GM23338 (cell line): ENCODE measurements at regions not wholly inside any gene's neighbourhood (a gene's known extent, or its start where the extent isn't known, plus 50 kb on each side); places are given as distances from the start of the nearest gene placed in this dataset.

ENCODE experiments used
- ATAC-seq: fragments of 200-7000 bp; cut with Tn5 transposase; 3 replicates; pipeline ENCODE4 v1.9.1; 2020
- DNase-seq: peaks from one replicate; pipeline ENCODE4 v3.0.0-alpha.2; 2015; ENCODE audit warnings: low spot score
- H2AFZ ChIP-seq: fragments of 200-600 bp; sonication (generic); 2 replicates; pipeline ENCODE4 v1.8.0; 2016; ENCODE audit warnings: antibody characterized with exemption, mild to moderate bottlenecking, moderate library complexity
- H3F3A ChIP-seq: fragments of 200-600 bp; sonication (generic); replicated peaks from 2 replicates; pipeline ENCODE4 v1.8.0; 2017; ENCODE audit warnings: antibody characterized with exemption, mixed run types, low read depth
- H3K27ac ChIP-seq: fragments of 200-600 bp; sonication (generic); 2 replicates; pipeline ENCODE4 v1.6.1; 2016; ENCODE audit warnings: low read depth
- H3K27me3 ChIP-seq: fragments of 200-600 bp; sonication (generic); 2 replicates; pipeline ENCODE4 v1.8.0; 2016; ENCODE audit warnings: mild to moderate bottlenecking, mixed run types, moderate library complexity; ENCODE audit not compliant: insufficient read depth
- H3K36me3 ChIP-seq: fragments of 200-600 bp; sonication (generic); 2 replicates; pipeline ENCODE4 v1.8.0; 2016; ENCODE audit warnings: mild to moderate bottlenecking; ENCODE audit not compliant: insufficient read depth
- H3K4me1 ChIP-seq: fragments of 200-600 bp; sonication (generic); 2 replicates; pipeline ENCODE4 v1.8.0; 2016; ENCODE audit warnings: mild to moderate bottlenecking, moderate library complexity; ENCODE audit not compliant: insufficient read depth
- H3K4me2 ChIP-seq: fragments of 200-600 bp; sonication (generic); 2 replicates; pipeline ENCODE4 v1.7.1; 2017; ENCODE audit warnings: mixed run types
- H3K4me3 ChIP-seq: fragments of 200-600 bp; sonication (generic); 2 replicates; pipeline ENCODE4 v1.6.1; 2016; ENCODE audit warnings: mixed run types
- H3K79me2 ChIP-seq: fragments of 200-600 bp; sonication (generic); replicated peaks from 2 replicates; pipeline ENCODE4 v1.8.0; 2017; ENCODE audit warnings: mild to moderate bottlenecking; ENCODE audit not compliant: insufficient read depth
- H3K9me2 ChIP-seq: fragments of 200-600 bp; sonication (generic); 2 replicates; pipeline ENCODE4 v1.8.0; 2017; ENCODE audit not compliant: insufficient read depth
- H4K20me1 ChIP-seq: fragments of 200-600 bp; sonication (generic); replicated peaks from 2 replicates; pipeline ENCODE4 v1.8.0; 2017; ENCODE audit warnings: mild to moderate bottlenecking; ENCODE audit not compliant: insufficient read depth
- H3K27ac Mint-ChIP-seq: 2 replicates; pipeline ENCODE4 v1.8.0; 2020; ENCODE audit warnings: inconsistent platforms, mild to moderate bottlenecking, moderate library complexity, mixed read lengths
- H3K27me3 Mint-ChIP-seq: 3 replicates; pipeline ENCODE4 v1.8.0; 2022; ENCODE audit warnings: low read depth, mild to moderate bottlenecking, moderate library complexity, mixed read lengths, inconsistent platforms; ENCODE audit not compliant: insufficient read depth, poor library complexity
- H3K36me3 Mint-ChIP-seq: 3 replicates; pipeline ENCODE4 v1.8.0; 2021; ENCODE audit warnings: low read depth, mild to moderate bottlenecking, inconsistent platforms, moderate library complexity, mixed read lengths
- H3K4me1 Mint-ChIP-seq: 3 replicates; pipeline ENCODE4 v1.8.0; 2020; ENCODE audit warnings: mild to moderate bottlenecking, inconsistent platforms, mixed read lengths
- H3K4me3 Mint-ChIP-seq: 3 replicates; pipeline ENCODE4 v1.8.0; 2021; ENCODE audit warnings: moderate library complexity, mild to moderate bottlenecking, inconsistent platforms, mixed read lengths
- H3K9me3 Mint-ChIP-seq: 3 replicates; pipeline ENCODE4 v1.8.0; 2020; ENCODE audit warnings: moderate library complexity, mild to moderate bottlenecking, inconsistent platforms, mixed read lengths
- CREB1 ChIP-seq: fragments of 250-450 bp; sonication (Bioruptor Pico); IDR thresholded peaks from 2 replicates; pipeline ENCODE4 v1.5.0; 2020; ENCODE audit warnings: low read depth, mild to moderate bottlenecking, moderate library complexity
- EZH2 ChIP-seq: fragments of 200-600 bp; sonication (generic); IDR thresholded peaks from one replicate; pipeline ENCODE4 v1.8.0; 2017; ENCODE audit warnings: antibody characterized with exemption, mild to moderate bottlenecking, low read depth; ENCODE audit not compliant: unreplicated experiment
- NANOG ChIP-seq: IDR thresholded peaks from 2 replicates; pipeline ENCODE4 v1.6.1; 2016; ENCODE audit warnings: antibody characterized with exemption, borderline replicate concordance
- POLR2AphosphoS5 ChIP-seq: IDR thresholded peaks from 2 replicates; pipeline ENCODE4 v1.6.1; 2016; ENCODE audit warnings: antibody characterized with exemption, low read depth
- STAT1 ChIP-seq: IDR thresholded peaks from one replicate; pipeline ENCODE4 v1.6.1; 2016; ENCODE audit warnings: antibody characterized with exemption; ENCODE audit not compliant: unreplicated experiment
- ZNF114 ChIP-seq: fragments of 250-450 bp; sonication (Bioruptor Pico); IDR thresholded peaks from 2 replicates; pipeline ENCODE4 v1.5.0; 2020; ENCODE audit warnings: mild to moderate bottlenecking, moderate library complexity
- ZNF331 ChIP-seq: fragments of 250-450 bp; sonication (Bioruptor Pico); IDR thresholded peaks from 2 replicates; pipeline ENCODE4 v1.5.0; 2020; ENCODE audit warnings: low read depth, mild to moderate bottlenecking, moderate library complexity
- TF ChIP-seq, protein P1 (sequence below), 2 experiments: fragments of 200-600 bp in 1 of 2; sonication (generic) in 1 of 2; conservative IDR thresholded peaks; 2 replicates each; pipeline versions ENCODE4 v1.5.1 to v1.6.1; 2016 to 2017; ENCODE audit warnings: antibody characterized with exemption in 2 of 2, low read depth in 2 of 2, mild to moderate bottlenecking in 2 of 2, moderate library complexity in 1 of 2
- TF ChIP-seq, protein P2 (sequence below): IDR thresholded peaks from 2 replicates; pipeline ENCODE4 v1.6.1; 2016; ENCODE audit warnings: antibody characterized with exemption

DNA sequence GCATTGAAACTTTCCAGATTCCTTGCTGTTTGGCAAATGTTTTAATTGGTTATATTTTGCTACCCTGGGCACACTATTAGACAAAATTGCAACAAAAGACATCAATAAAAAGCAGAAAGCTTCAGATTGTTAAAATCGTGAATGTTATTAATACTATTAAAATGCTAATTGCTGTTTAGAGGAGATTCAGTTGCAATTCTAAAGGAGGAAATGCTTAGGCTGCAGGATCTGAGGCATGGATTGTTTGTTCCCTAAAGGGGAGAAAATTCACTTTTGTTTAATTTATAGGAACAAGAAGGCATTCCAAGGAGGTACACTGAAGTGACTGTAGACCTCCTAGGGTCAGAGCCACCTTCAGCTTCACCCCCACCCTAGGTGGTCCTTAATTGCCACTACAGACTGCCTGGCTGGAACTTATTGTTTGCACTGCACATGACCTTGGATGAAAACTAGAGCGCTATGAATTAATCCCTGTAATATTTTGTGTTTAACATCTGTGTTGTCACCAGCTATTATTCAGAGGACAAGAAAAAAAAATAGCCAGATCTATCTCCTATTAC lies 1266.9 kb upstream of the ADGRL2 start:
- no peaks in the 10 kb centered on the region for H3F3A ChIP-seq
- no peaks in the 10 kb centered on the region for H3K36me3 ChIP-seq
- TF ChIP-seq EZH2, result no peak
- TF ChIP-seq ZNF331, result no peak
- TF ChIP-seq NANOG, result peak; percentile 75
- TF ChIP-seq, protein P1, sequence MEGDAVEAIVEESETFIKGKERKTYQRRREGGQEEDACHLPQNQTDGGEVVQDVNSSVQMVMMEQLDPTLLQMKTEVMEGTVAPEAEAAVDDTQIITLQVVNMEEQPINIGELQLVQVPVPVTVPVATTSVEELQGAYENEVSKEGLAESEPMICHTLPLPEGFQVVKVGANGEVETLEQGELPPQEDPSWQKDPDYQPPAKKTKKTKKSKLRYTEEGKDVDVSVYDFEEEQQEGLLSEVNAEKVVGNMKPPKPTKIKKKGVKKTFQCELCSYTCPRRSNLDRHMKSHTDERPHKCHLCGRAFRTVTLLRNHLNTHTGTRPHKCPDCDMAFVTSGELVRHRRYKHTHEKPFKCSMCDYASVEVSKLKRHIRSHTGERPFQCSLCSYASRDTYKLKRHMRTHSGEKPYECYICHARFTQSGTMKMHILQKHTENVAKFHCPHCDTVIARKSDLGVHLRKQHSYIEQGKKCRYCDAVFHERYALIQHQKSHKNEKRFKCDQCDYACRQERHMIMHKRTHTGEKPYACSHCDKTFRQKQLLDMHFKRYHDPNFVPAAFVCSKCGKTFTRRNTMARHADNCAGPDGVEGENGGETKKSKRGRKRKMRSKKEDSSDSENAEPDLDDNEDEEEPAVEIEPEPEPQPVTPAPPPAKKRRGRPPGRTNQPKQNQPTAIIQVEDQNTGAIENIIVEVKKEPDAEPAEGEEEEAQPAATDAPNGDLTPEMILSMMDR (conservative IDR thresholded peaks at IDR 0.05; ENCODE audit: low read depth in 2 of 2), result no peak
- Mint-ChIP-seq H3K36me3 (no peaks in the 10 kb centered on the region), H3K4me1 (peaks cover 53% of the 10 kb centered on the region), H3K9me3 (no peaks in the 10 kb centered on the region), H3K4me3 (peak overlapping the region; percentile 47; the same call in 2 of the 3 replicates), H3K27ac (peak overlapping the region; percentile 95), H3K27me3 (peaks cover 2% of the 10 kb centered on the region)
- peak; percentile 62 for ATAC-seq
- no peaks in the 10 kb centered on the region for H3K9me2 ChIP-seq
- peak; percentile 31 for DNase-seq
- peak overlapping the region; percentile 23 for H3K4me3 ChIP-seq
- H2AFZ ChIP-seq, result no peak overlapping the region
- H3K27ac ChIP-seq, result peak overlapping the region; percentile 69
- no peaks in the 10 kb centered on the region for H4K20me1 ChIP-seq
- no peaks in the 10 kb centered on the region for H3K27me3 ChIP-seq
- no peaks in the 10 kb centered on the region for H3K79me2 ChIP-seq
- peak overlapping the region; percentile 60 for H3K4me2 ChIP-seq
- H3K4me1 ChIP-seq, result peaks cover 63% of the 10 kb centered on the region

DNA sequence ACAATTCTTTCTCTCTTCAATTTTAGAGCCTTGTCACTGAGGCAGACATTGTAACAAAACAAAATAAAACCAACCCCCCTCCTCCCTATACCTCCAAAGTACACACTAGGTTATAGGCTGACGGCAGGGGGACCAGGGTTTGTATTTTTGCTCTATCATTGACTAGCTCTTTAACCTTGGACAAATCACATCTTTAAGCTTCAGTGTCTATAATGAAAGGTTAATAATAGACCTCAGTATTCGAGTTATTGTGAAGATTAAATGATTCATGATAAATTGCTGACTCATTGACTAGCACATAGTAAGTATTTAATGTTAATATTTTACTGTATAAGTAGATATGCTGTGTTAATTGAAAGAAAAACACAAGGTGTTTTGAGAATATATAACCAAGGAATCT lies 1267.6 kb upstream of the ADGRL2 start:
- Histone ChIP-seq H3K4me3 (no peak overlapping the region), H3F3A (no peaks in the 10 kb centered on the region), H3K27me3 (no peaks in the 10 kb centered on the region), H3K4me1 (peaks cover 63% of the 10 kb centered on the region), H3K79me2 (no peaks in the 10 kb centered on the region), H3K4me2 (peak overlapping the region; percentile 60), H4K20me1 (no peaks in the 10 kb centered on the region), H2AFZ (no peak overlapping the region), H3K27ac (peak overlapping the region; percentile 69), H3K36me3 (no peaks in the 10 kb centered on the region), H3K9me2 (no peaks in the 10 kb centered on the region)
- H3K4me1 Mint-ChIP-seq, result peaks cover 49% of the 10 kb centered on the region
- no peak overlapping the region for H3K4me3 Mint-ChIP-seq
- peak overlapping the region; percentile 95 for H3K27ac Mint-ChIP-seq
- H3K9me3 Mint-ChIP-seq, result no peaks in the 10 kb centered on the region
- no peaks in the 10 kb centered on the region for H3K27me3 Mint-ChIP-seq
- DNase-seq (peak; percentile 8), ATAC-seq (peak; percentile 48)
- TF ChIP-seq POLR2AphosphoS5 (no peak), CREB1 (no peak), ZNF114 (CRISPR knock-in tag) (no peak), STAT1 (no peak)
- TF ChIP-seq, protein P2, sequence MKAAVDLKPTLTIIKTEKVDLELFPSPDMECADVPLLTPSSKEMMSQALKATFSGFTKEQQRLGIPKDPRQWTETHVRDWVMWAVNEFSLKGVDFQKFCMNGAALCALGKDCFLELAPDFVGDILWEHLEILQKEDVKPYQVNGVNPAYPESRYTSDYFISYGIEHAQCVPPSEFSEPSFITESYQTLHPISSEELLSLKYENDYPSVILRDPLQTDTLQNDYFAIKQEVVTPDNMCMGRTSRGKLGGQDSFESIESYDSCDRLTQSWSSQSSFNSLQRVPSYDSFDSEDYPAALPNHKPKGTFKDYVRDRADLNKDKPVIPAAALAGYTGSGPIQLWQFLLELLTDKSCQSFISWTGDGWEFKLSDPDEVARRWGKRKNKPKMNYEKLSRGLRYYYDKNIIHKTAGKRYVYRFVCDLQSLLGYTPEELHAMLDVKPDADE, result no peak
- no peaks in the 10 kb centered on the region for H3K36me3 Mint-ChIP-seq
